IMR-90 (cell line): ENCODE measurements at regions not wholly inside any gene's neighbourhood (a gene's known extent, or its start where the extent isn't known, plus 50 kb on each side); places are given as distances from the start of the nearest gene placed in this dataset.

ENCODE experiments used
- ATAC-seq: fragments of 200-7000 bp; cut with Tn5 transposase; 2 replicates; pipeline ENCODE4 v1.9.1; 2020; ENCODE audit warnings: low read depth, mild to moderate bottlenecking, moderate library complexity
- BruUV-seq: library from RNA; stranded (reverse); fragments of 400-500 nt; replicated peaks from 2 replicates; lab custom pipeline; 2021; lab: Mats Ljungman, UMichigan
- CTCF ChIA-PET: fragments of 300-600 bp; formaldehyde crosslinking; extraction: SDS; loops from one replicate; lab custom pipeline; 2021; ENCODE audit warnings: antibody characterized with exemption; lab: Yijun Ruan, JAX
- POLR2A ChIA-PET: fragments of 300-600 bp; sonication (Branson Sonifier 250); formaldehyde crosslinking; loops from one replicate; lab custom pipeline; 2022; ENCODE audit warnings: antibody characterized with exemption; ENCODE audit not compliant: unreplicated experiment; lab: Charles Lee
- DNase-seq: peaks from one replicate; pipeline ENCODE4 v3.0.0; 2013
- H2AFZ ChIP-seq: replicated peaks from 2 replicates; pipeline ENCODE3; 2013; ENCODE audit warnings: low read length, mild to moderate bottlenecking; ENCODE audit not compliant: poor library complexity
- H2AK5ac ChIP-seq: 2 replicates; pipeline ENCODE4 v1.6.1; 2013; ENCODE audit warnings: low read depth, low read length, inconsistent platforms
- H2AK9ac ChIP-seq: replicated peaks from 2 replicates; pipeline ENCODE3; 2013; ENCODE audit warnings: mild to moderate bottlenecking, low read depth, low read length, moderate library complexity; ENCODE audit not compliant: poor library complexity
- H2BK120ac ChIP-seq: 2 replicates; pipeline ENCODE4 v1.6.1; 2013; ENCODE audit warnings: low read depth, low read length, inconsistent platforms
- H2BK15ac ChIP-seq: 3 replicates; pipeline ENCODE4 v1.6.1; 2013; ENCODE audit warnings: low read depth, low read length, inconsistent platforms
- H2BK20ac ChIP-seq: 2 replicates; pipeline ENCODE4 v1.6.1; 2013; ENCODE audit warnings: low read depth, mild to moderate bottlenecking, inconsistent platforms, low read length, moderate library complexity
- H2BK5ac ChIP-seq: 2 replicates; pipeline ENCODE4 v1.6.1; 2013; ENCODE audit warnings: mild to moderate bottlenecking, low read depth, low read length, inconsistent platforms; ENCODE audit not compliant: poor library complexity, severe bottlenecking
- H3K14ac ChIP-seq: replicated peaks from 2 replicates; pipeline ENCODE4 v1.6.1; 2013; ENCODE audit warnings: low read depth, low read length, inconsistent platforms
- H3K18ac ChIP-seq: 2 replicates; pipeline ENCODE4 v1.6.1; 2013; ENCODE audit warnings: low read depth, low read length, control low read depth
- H3K23ac ChIP-seq: 2 replicates; pipeline ENCODE4 v1.6.1; 2013; ENCODE audit warnings: low read depth, low read length, inconsistent platforms
- H3K27ac ChIP-seq: 2 replicates; pipeline ENCODE4 v1.5.1; 2013; ENCODE audit warnings: mild to moderate bottlenecking, control low read depth, low read length; ENCODE audit not compliant: insufficient read depth
- H3K27me3 ChIP-seq: 2 replicates; pipeline ENCODE4 v1.6.1; 2013; ENCODE audit warnings: low read length; ENCODE audit not compliant: control insufficient read depth, insufficient read depth
- H3K36me3 ChIP-seq: 2 replicates; pipeline ENCODE4 v1.6.1; 2013; ENCODE audit warnings: low read length, mixed read lengths; ENCODE audit not compliant: control insufficient read depth, insufficient read depth
- H3K4ac ChIP-seq: 2 replicates; pipeline ENCODE4 v1.6.1; 2013; ENCODE audit warnings: low read depth, low read length, inconsistent platforms
- H3K4me1 ChIP-seq: 2 replicates; pipeline ENCODE4 v1.6.1; 2013; ENCODE audit warnings: low read length, mixed read lengths; ENCODE audit not compliant: control insufficient read depth, insufficient read depth
- H3K4me2 ChIP-seq: 2 replicates; pipeline ENCODE4 v1.6.1; 2013; ENCODE audit warnings: low read depth, mild to moderate bottlenecking, control low read depth, low read length, moderate library complexity
- H3K4me3 ChIP-seq: 2 replicates; pipeline ENCODE4 v1.5.1; 2013; ENCODE audit warnings: low read depth, mild to moderate bottlenecking, control low read depth, low read length, moderate library complexity; ENCODE audit not compliant: insufficient read depth
- H3K56ac ChIP-seq: 2 replicates; pipeline ENCODE4 v1.6.1; 2013; ENCODE audit warnings: low read length, inconsistent platforms; ENCODE audit not compliant: insufficient read depth; ENCODE audit errors: extremely low read depth
- H3K79me1 ChIP-seq, 2 experiments: 2 replicates each; pipeline ENCODE4 v1.6.1; 2013; ENCODE audit warnings: low read length in 2 of 2, inconsistent platforms in 1 of 2, low read depth in 1 of 2
- H3K9ac ChIP-seq: 2 replicates; pipeline ENCODE4 v1.6.1; 2013; ENCODE audit warnings: low read depth, low read length, control low read depth
- H3K9me1 ChIP-seq: 2 replicates; pipeline ENCODE4 v1.6.1; 2013; ENCODE audit warnings: low read length, inconsistent platforms; ENCODE audit not compliant: insufficient read depth
- H3K9me3 ChIP-seq: 2 replicates; pipeline ENCODE4 v1.6.1; 2013; ENCODE audit warnings: low read length; ENCODE audit not compliant: control insufficient read depth, insufficient read depth
- H4K20me1 ChIP-seq: 2 replicates; pipeline ENCODE4 v1.6.1; 2013; ENCODE audit warnings: low read length, inconsistent platforms; ENCODE audit not compliant: insufficient read depth
- H4K5ac ChIP-seq: 2 replicates; pipeline ENCODE4 v1.6.1; 2013; ENCODE audit warnings: mild to moderate bottlenecking, low read depth, low read length, control low read depth
- H4K8ac ChIP-seq, 2 experiments: 2 replicates each; pipeline ENCODE4 v1.6.1; 2013; ENCODE audit warnings: low read depth in 2 of 2, low read length in 2 of 2, control low read depth in 1 of 2, inconsistent platforms in 1 of 2
- H4K91ac ChIP-seq: 2 replicates; pipeline ENCODE4 v1.6.1; 2013; ENCODE audit warnings: low read depth, low read length, inconsistent platforms; ENCODE audit not compliant: insufficient read depth
- BHLHE40 ChIP-seq: fragments of 150-350 bp; IDR thresholded peaks from 2 replicates; pipeline ENCODE4 v1.6.1; 2016; ENCODE audit warnings: mild to moderate bottlenecking, low read depth, low read length
- MAFK ChIP-seq: IDR thresholded peaks from 2 replicates; pipeline ENCODE4 v1.6.1; 2012; ENCODE audit warnings: low read depth, low read length, improper control_type of control experiment
- RFX5 ChIP-seq: IDR thresholded peaks from 2 replicates; pipeline ENCODE4 v1.8.0; 2012; ENCODE audit warnings: low read depth, mild to moderate bottlenecking, low read length, moderate library complexity
- WGBS, 2 experiments: methylation state at CpG; one replicate each; pipeline versions ENCODE4 v1.1.5 to v1.1.7; 2013; ENCODE audit warnings: missing lambda C conversion rate in 2 of 2; ENCODE audit not compliant: insufficient read length in 1 of 2; ENCODE audit errors: extremely low coverage in 2 of 2; 5-methylcytosine and 5-hydroxymethylcytosine counted together
- dilution Hi-C: fragments of 300-500 bp; cut with HindIII; formaldehyde crosslinking; loops from one replicate; pipeline ENCODE4 v1.14.3; 2018; ENCODE audit warnings: low sequenced_read_pairs; ENCODE audit not compliant: unreplicated experiment
- in situ Hi-C: fragments of 300-500 bp; cut with MboI; formaldehyde crosslinking; loops from 3 replicates; pipeline ENCODE4 v1.14.3; 2019; ENCODE audit warnings: low sequenced_read_pairs, inconsistent platforms, mixed read lengths
- intact Hi-C: fragments of 100-400 bp; cut with micrococcal nuclease; formaldehyde crosslinking; loops from 2 replicates; pipeline ENCODE4 v1.10.0; 2022
- TF ChIP-seq, protein P1 (sequence below): fragments of 150-350 bp; IDR thresholded peaks from 2 replicates; pipeline ENCODE4 v1.6.1; 2016; ENCODE audit warnings: low read depth, mild to moderate bottlenecking, low read length, moderate library complexity, borderline replicate concordance

DNA sequence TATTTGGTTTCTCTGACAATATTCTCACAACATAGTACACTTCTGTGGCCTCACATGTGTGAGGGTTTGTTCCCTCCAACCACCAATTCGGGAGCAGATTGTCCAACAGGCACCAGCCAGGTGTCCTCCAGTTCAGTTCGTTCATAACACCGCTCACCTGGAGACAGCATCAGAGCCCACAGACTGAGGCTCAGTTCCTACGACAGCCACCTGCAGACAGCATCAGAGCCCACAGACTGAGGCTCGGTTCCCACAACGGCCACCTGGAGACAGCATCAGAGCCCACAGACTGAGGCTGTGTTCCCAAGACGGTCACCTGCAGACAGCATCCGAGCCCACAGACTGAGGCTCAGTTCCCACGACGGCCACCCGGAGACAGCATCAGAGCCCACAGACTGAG lies 58.2 kb upstream of the SNTG2 start:
- in situ Hi-C loops (no loop called here), dilution Hi-C loops (no loop called here), intact Hi-C loops (no loop called here)
- Histone ChIP-seq H2AK9ac (no peak overlapping the region), H2BK20ac (no peak overlapping the region), H3K9ac (no peak overlapping the region), H4K5ac (no peak overlapping the region), H3K18ac (no peak overlapping the region), H3K14ac (no peak overlapping the region), H2BK120ac (no peak overlapping the region), H3K23ac (no peak overlapping the region), H3K79me1 (no peaks in the 10 kb centered on the region), H3K4me3 (no peak overlapping the region), H3K4me1 (no peaks in the 10 kb centered on the region), H4K8ac (no peak overlapping the region), H4K91ac (no peak overlapping the region), H3K4me2 (no peak overlapping the region), H3K27me3 (no peaks in the 10 kb centered on the region), H3K4ac (no peak overlapping the region), H3K9me3 (peaks cover 19% of the 10 kb centered on the region), H2AK5ac (no peak overlapping the region), H2BK15ac (no peak overlapping the region), H3K9me1 (no peaks in the 10 kb centered on the region), H3K27ac (no peak overlapping the region), H2BK5ac (no peak overlapping the region), H4K20me1 (no peaks in the 10 kb centered on the region), H3K56ac (no peak overlapping the region), H2AFZ (no peak overlapping the region), H3K36me3 (no peaks in the 10 kb centered on the region)
- POLR2A ChIA-PET: no interaction called here
- DNase-seq (no peak), ATAC-seq (no peak)
- no peak for TF ChIP-seq MAFK
- TF ChIP-seq RFX5: no peak
- TF ChIP-seq BHLHE40: no peak
- TF ChIP-seq, protein P1, sequence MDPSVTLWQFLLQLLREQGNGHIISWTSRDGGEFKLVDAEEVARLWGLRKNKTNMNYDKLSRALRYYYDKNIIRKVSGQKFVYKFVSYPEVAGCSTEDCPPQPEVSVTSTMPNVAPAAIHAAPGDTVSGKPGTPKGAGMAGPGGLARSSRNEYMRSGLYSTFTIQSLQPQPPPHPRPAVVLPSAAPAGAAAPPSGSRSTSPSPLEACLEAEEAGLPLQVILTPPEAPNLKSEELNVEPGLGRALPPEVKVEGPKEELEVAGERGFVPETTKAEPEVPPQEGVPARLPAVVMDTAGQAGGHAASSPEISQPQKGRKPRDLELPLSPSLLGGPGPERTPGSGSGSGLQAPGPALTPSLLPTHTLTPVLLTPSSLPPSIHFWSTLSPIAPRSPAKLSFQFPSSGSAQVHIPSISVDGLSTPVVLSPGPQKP: no peak
- BruUV-seq: no TSS peak
- WGBS, 2 experiments: 86% methylated on average over 8 of the region's 11 CpGs; no CpG with 5 or more reads in 1 of the 2 experiments
- CTCF ChIA-PET: no interaction called here
